ENCODE measurements at regions not wholly inside any gene's neighbourhood (a gene's known extent, or its start where the extent isn't known, plus 50 kb on each side); places are given as distances from the start of the nearest gene placed in this dataset.
A peak's percentile ranks its signal among the peaks of the same experiment; 100 is the strongest.

DNA sequence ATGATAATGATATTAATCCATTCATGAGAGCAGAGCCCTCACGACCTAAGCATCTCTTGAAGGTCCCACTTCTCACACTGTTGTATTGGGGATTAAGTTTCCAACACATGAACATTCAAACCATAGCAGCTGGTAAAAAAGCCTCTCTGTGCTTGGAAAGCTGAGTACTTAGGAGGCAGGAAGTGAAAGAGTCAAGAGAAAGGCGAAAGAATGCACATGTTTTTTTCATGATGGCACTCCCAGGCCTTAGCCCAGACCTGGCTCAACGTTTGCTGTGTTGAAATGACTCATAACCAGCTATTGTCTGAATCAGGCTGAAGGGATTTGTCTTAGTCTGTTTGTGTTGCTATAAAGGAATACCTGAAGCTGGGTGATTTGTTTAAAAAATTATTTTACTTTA lies 84.4 kb upstream of the RGMA start:
- DNase-seq = no peak

DNA sequence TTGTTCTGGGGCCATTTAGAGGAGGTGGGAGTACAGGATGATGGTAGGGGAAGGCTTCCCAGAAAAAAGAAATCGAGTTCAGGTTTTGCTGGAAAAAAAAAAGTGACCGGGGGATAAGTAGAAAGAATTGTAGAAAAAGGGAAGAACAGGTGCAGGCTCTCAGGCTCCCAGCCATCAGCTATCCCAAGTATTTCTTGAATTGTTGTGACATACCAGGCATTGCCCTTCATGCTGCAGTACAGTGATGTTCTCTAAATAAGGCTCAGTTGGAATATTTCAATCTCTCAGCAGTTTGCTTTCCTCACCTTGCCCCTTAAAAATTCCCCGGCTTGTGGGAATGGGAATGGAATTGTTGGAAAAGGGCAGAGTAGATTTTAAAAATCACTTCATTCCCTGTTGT lies 82.5 kb upstream of the RGMA start:
- DNase-seq = no peak

DNA sequence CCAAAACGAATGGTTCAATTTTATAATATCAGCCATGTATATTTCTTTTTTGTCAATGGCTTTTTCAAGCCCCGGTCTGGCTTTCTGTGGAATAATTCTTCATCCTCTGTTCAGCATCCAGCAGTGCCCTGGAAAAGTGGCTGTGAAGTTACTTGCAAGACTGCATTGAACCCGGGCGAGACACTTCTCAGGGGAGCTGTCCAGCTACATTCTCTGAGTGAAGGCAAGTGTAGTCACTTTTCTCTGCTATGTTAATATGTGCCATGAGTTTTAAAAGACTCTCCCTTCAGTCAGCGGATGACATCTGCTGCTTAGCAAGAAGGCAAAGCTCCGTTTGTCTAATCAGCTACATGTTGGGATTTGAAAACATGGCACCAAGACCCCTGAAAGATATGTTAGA lies 81.3 kb upstream of the RGMA start:
- no peak for DNase-seq

DNA sequence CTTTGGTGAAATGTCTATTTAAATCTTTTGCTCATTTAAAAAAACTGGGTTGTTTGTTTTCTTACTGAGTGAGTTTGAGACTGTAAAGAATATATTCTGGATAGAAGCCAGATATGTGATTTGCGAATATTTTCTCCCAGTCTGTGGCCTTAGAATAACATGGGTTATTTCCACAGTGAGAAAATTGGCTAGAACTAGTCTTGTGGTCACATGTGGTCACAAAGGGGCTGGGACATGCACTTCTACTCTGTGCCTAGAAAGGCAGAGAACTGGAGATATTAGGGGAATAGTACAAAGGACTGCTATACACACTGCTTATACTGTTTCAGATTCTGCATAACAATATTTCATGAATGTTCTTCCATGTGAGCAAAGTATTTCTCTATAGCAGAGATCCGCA lies 79.9 kb upstream of the RGMA start:
- no peak for DNase-seq

DNA sequence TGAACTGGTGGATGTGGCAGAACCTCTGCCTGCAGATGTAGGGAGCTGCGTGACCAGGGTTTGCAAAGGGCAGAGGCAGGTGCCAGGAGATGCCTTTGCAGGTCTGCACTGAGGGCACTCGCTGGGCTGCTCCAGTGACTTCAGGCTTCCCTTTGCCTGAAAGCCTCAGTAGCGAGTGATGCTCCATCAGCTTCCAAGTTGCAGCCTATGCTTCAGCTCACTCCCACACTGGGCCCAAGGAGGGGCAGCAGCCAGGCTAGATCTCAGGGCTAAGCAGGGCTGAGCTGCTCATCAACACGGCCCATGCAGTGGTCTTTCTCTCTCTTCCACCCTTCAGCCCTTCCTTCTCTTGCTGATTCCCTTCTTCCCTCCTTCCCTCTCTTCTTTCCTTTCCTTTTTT lies 78.3 kb upstream of the RGMA start:
- no peak for DNase-seq

DNA sequence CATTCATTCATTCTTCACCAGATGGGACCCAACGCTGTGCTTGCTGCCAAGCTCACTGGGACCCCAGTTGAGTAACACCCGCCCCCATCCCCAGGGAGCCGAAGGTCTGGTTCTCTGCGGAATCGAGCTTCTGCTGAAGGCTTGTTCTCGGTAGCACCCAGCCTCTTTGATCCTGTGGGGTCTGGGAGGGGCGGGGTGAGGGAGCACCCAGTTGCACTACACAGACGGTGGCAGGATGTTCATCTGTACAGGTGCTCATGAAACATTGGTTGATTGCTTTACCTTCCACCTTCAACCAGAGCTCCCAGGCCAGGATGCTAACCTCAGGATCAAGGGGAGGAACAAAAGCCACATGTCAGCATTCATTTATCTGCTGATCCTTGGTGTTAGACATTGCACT lies 77.7 kb upstream of the RGMA start:
- DNase-seq = no peak

DNA sequence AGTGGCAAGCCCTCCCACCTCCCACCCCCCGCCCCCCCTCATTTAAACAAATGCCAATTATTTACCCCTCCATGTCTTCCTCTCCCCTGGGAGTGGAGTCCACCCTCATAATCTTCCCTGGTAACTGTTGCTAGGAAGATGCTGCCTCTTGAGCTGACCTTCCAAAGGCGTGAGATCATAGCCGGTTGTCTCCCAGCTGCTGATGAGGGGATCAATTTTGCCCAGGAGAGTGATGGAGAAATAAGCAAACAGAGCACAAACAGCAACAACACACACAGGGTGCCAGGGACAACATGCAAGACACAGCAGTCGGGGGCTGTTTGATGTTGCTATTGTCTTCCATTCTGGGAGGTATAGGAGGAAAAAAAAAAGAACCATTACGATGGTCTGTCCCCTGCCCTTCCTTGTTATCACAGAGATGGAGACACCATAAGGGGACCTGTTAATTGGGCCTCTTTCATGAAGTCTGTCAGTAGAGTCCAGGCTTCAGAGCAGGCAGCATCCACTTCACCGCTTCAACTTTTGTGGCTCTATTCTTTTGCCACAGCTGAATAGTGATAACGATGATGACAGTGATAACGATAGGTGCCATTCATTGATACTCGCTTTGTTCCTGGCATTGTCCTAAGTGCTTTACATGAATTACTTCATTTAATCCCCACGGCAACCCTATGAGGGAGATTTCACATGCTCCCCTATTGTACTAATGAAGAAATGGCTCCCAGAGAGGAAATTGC lies 76.9 kb upstream of the RGMA start:
- DNase-seq = no peak

DNA sequence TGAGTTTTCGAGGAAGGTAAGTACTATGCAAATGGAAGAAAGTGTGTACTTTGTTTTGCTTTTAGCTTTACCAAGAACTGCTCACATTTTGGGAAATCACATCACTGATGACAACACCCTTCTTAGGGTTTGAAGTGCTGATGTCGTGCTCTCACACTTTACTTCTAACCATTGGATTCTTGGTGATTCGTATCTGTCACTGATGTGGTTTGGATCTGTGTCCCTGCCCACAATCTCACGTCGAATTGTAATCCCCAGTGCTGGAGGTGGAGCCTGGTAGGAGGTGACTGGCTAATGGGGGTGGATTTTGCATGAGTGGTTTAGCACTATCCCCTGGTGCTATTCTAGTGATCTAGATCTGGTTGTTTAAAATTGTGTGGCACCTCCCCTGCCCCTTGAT lies 75.4 kb upstream of the RGMA start:
- DNase-seq = peak; percentile 15 to 34

DNA sequence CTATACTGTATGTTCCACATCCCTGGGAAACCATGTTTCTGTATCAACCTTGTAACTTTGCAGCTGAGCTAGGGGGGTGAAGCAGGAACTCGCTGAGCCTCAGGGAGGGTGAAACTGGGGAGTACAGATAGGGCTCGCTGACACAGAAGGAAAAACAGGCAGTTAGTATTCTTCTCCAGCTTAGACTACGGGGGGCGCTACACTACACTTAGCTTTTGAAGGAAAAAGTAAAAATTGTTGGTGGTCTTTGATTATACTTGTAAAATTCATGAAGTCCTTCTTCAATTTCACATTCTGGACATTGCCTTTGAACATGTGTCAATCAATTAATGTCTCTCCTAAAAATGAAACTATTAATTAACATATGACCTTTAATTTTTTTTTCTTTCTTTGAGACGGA lies 73.5 kb upstream of the RGMA start:
- no peak for DNase-seq

DNA sequence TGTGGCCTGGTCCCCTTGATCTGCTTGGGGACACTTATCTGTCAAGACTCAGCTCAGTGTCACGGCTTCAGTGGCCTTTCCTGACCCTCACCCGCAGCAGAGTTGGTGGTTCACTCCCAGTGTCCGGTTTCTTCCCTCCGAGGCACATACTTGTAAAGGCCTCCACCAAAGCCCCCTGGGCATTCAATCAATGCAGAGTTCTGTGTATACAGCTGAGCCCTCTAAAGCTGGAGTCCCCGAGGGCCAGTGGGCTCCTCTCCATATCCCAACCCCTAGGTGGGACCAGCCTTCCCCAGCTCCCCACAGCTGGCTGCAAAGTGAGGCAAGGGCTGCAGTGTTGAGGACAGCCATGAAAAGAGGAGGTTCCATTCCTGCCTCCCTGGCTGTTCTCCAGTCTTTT lies 70.9 kb upstream of the RGMA start:
- no peak for DNase-seq

DNA sequence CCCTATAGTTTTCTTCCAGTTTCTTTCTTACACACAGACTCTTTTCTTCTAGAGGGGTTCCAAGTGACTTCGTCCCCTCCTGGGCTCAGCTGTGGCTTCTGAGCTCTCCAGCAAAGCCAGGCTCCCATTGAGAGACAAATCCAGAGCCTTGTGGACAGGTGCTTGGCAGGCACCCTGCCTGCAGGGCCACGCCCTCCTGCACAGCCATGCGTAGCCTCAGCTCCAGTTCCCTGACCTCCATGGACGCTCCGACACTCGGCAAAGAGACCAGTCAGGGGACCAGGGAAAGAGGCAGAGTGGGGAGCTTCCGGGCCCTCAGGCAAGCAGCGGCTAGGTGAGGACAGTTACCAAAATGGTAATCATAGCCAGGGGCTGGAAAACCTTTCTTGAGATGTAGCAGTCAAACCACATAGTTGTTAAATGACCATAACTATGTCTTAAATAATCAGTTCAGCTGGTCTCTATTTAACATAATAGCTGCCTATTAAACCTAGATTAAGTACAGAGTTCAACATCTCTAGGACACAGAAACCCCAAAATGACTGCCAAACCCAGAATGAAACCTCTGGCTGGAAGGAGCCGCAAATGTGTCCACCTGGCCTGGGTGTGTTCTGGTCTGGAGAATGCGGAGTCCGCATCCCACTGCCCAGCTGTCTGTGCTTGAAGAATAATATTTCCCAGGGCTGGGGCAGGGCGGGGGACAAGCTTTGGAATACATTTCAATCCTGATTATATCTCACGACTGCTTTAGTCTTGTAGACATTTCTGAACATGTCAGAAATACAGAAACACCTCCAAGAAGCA lies 69.3 kb upstream of the RGMA start:
- no peak for DNase-seq

DNA sequence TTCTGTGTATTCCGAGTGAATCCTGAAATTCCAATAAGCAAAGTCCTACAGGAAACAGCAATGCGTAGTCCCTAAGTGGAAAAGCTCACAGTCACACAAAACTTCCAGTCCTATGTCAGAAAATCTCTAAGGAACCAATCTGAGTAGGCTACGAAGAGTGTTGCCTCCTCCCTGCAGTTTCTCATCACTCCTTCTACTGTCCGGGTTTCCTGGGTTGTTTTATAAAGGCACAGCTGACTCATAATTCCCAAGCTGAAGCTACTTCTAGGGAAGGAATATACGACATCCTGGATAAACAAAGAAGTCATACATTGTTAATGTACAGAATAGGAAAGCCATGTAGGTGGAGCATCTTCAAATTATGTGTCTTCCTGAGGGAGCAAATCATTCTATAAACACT lies 65.7 kb upstream of the RGMA start:
- DNase-seq = no peak

DNA sequence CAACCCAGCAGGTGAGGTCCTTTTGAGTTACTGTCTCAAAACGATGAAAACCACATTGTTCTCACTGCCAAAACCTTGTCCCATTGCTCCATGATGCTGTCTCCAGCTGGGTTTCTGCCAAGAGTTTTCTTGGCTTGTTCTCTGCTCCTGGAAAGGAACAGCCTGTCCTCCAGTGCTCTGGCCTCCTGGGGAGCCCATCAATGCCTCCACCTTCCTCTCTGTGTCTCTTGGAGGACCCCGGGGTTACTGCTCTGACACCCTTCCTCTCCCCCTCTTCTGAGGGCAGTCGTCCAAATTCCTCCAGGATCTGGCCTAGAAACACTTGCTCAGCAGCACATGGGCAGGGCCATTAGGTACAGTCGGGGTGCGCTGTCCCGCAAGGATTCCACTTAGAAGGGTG lies 63.9 kb upstream of the RGMA start:
- no peak for DNase-seq

DNA sequence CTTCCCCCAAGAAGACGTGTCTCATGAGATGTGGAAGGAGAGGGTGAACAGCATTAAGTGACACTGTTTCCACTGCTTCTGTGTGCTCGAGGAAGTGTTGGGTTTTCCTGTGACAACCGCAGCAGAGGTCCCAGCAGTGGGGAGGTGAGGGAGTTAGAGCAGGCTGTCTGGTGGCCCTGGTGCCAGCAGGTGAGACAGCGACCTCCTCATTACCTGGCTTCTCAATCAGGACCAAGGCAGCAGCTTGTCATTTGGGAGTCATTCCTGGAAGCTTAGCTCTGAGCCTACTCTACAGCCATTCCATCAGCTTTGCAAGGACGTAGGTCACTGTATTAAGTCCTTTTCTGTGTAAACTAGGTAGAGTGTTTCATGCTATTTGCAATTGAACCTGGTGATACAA lies 63.3 kb upstream of the RGMA start:
- no peak for DNase-seq

DNA sequence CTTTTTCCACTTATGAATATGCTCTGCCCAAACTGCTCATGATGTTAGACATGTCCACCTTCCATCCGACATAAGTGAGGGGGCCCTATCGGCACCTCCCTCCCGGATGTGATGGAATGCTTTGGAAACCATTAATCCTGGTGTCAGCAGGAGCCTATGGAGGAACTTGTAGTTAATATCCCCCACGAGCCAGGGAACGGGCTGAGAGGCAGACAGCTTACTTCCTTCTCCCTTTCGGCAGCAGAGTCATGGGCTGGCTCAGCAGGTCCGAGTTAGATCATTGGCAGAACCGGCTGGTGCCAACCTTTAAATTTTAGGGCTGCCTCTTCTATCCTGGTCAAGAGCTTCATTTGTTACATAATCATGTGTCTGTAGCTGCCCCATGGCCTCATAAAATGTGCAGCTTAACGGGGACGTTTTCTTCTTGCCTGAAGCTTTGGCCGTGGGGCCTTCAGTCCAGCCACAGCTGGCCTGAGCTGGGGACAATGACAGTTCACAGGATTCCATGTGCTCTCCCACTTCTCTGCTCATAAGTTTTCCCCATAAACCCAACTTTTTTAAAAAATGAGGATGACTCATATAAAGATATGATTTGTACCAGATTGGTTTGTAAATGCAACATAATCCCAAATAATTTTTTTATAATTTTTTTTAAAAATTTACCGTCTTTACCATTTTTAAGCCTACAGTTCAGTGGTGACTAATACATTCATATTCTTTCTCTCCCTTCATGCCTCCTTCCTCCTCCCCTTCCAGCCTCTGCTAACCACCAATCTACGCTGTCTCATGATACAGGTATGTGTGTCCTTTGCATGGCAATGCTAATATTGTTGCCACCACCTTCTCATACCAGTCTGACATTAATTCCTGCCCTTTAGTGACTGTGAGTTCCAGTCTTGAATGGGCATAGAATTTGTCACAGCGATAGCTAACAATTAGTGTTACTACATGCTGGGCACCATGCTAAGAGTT lies 62.2 kb upstream of the RGMA start:
- DNase-seq = no peak

DNA sequence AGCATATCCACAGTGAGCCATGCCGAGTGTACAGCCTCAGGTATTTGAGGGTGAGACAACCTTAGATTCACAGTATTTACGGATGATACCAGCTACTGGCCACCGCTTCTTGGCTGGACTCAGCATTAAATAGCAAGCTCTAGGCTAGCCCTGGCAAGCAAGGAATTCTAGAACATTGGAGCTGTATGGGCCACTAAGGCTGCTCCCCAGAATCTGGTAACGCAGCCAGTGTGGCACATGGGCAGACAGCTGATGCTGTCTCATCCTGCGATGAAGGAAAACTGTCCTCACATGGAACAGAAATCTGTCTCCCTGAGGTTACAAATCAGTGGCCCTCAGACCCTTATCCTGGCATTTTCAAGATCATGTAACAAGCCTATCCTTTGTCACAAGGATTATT lies 57.6 kb upstream of the RGMA start:
- DNase-seq = no peak

DNA sequence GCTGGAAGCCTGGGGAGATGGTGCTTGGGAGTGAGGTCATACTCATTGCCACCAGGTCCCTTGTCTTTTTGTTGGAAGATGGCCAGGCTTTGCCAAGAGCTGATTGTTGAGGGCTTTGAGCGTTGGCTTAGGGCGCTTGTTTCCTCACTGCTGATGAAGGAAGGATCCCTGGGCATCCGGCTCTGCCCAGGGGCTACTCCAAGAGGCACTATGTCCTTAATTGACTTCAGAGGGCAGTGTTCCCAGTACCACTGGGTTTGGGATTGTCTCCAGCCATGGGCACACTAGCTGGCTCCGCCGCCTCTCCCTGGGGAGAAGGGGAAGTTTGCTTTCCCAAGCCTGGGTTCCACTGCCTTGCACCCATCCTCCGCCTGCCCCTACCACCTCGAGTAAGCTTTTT lies 57.2 kb upstream of the RGMA start:
- no peak for DNase-seq

DNA sequence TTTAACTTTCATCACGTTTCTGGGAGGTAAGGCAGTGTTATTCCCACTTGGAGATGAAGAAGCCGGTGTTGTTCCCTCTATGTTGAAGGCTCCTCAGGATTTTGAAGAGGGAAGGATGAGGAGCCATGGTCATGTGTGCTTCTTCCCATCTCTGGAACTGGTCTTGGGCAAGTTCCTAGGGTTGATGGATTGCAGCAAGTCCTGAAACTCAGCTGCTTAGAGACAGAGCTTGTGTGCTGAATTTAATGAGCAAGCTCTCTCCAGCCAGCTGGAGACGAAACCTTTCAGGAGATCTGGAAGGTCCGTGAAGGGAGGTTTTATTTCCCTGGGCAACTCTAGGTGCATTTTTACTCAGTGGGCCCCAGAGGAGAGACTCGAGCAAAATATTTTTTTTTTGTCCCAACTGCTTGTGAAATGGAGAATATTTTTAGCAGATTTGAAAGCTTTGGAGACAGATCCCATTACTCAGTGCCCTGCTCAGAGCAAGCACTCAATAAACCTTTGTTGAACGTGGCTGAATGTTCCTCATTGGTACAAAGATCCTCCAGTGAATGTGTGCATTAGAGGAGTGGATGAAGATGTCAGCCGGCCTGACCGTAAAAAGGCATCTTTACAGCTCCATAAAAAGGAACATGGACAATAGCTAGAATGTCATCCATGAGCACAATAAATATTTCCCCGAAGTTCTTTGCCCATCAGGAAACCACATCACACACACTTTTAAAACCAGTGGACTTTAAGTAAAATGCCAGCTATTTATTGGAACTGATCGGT lies 55.6 kb upstream of the RGMA start:
- no peak for DNase-seq

DNA sequence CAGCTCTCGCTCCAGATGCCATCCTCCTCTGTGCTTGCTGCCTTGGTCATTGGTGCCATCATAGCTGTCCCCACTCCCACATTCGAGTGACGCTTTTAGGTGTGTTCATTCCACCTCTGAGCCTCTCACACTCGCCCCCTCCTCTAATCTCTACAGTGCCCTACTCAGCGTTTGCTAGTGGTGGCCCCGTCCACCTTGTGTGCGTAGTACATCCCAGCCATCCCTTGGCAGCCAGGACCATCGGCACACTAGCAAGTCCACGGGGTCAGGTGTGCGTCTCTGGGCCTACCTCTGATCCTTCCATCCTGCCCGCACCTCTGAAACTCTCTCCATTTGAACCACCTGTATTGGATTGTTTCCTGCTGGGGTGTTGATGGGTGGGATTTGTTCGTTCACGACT lies 54.2 kb upstream of the RGMA start:
- DNase-seq = no peak

DNA sequence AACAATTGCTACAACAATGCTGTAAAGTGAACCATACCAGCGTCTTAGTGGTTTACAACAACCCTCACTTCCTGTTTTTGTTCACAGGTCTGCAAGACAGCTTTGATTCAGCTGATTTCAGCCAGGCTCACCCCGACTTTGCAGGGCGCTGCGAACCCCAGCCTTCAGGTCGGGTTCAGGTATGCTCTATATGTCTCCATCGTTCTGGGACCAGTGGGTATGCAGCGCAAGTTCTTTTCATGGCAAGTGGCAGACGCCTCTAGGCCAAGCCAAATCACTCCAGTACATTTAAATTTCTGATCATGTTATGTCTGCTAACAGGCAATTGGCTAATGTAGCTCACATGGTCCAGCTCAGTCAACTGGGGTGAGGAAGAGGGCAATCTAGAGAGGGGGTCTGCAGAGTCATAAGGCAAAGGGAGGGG lies 52.4 kb upstream of the RGMA start:
- DNase-seq = no peak

DNA sequence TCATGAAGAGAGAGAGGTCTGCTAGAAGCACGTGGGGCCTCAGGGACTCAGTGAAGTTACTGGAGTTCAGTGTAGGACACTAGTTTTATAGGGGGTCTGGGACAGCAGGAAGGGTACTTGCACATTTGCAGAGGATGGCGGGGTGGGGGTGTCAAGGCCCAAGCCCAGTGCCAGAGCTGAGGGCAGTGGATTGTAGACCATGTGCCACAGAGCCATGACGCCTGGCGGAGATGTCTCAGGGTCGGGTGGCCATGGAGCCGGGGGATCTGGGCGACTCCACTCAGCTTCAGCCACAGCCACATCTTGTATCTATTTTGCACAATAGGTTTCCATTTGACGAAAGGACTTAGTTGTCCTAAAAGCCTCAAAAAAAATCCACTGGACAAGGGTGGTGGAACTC lies 50.4 kb upstream of the RGMA start:
- DNase-seq = no peak

DNA sequence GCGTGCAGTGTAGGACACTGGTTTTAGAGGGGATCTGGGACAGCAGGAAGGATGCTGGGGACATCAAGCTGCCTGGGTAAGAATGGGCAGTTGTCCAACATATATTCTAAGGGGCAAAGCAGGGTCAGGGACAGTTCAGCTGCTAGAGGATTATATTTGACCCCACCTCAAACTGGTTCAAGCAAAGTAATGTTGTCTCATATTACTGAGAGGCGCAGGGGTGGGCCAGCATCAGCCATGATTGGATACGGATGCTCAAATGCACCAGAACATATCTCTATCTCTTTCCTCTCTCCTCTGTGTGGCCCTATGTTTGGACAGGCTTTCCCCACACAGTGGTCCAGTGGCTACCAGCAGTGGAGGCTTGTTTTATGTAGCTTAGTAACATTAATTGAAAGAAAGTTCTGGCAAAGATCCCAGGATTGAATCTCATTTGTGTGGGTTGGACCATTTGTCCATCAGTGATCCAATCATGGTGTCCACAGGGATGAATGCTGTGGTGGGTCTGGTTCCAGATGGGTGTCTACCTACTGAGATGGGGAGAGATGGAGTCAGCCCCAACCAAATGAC lies 49.8 kb upstream of the RGMA start:
- DNase-seq = no peak
